OCI-LY7 (cell line): ENCODE measurements at regions not wholly inside any gene's neighbourhood (a gene's known extent, or its start where the extent isn't known, plus 50 kb on each side); places are given as distances from the start of the nearest gene placed in this dataset.

Experiments
- BruUV-seq: library from RNA; stranded (reverse); fragments of 400-500 nt; replicated peaks from 2 replicates; lab custom pipeline; 2021; lab: Mats Ljungman, UMichigan
- CTCF ChIA-PET: fragments of 300-600 bp; sonication (Branson Sonifier 250); formaldehyde crosslinking; loops from one replicate; lab custom pipeline; 2022; ENCODE audit warnings: antibody characterized with exemption; ENCODE audit not compliant: unreplicated experiment; lab: Charles Lee
- POLR2A ChIA-PET: fragments of 300-600 bp; sonication (Branson Sonifier 250); formaldehyde crosslinking; loops from one replicate; lab custom pipeline; 2022; ENCODE audit warnings: antibody characterized with exemption; lab: Charles Lee
- DNase-seq: peaks from one replicate; pipeline ENCODE4 v3.0.0-alpha.2; 2015; ENCODE audit warnings: low spot score
- H2AFZ ChIP-seq: fragments of 200-600 bp; sonication (generic), shearing (Covaris generic); 2 replicates; pipeline ENCODE4 v1.6.1; 2014; ENCODE audit warnings: mild to moderate bottlenecking, antibody characterized with exemption, low read length, moderate library complexity
- H3K27ac ChIP-seq: fragments of 200-600 bp; sonication (generic); 2 replicates; pipeline ENCODE4 v1.5.1; 2014; ENCODE audit warnings: mixed run types, low read depth, mild to moderate bottlenecking, moderate library complexity, low read length, inconsistent platforms; ENCODE audit not compliant: poor library complexity, severe bottlenecking
- H3K36me3 ChIP-seq: fragments of 200-600 bp; sonication (generic); 2 replicates; pipeline ENCODE4 v1.6.1; 2014; ENCODE audit warnings: mild to moderate bottlenecking, antibody characterized with exemption, low read length, moderate library complexity, mixed read lengths; ENCODE audit not compliant: insufficient read depth
- H3K4me1 ChIP-seq: fragments of 200-600 bp; sonication (generic); 2 replicates; pipeline ENCODE4 v1.5.1; 2014; ENCODE audit warnings: mild to moderate bottlenecking, low read length; ENCODE audit not compliant: insufficient read depth, poor library complexity, severe bottlenecking
- H3K4me2 ChIP-seq: fragments of 200-600 bp; sonication (generic); 2 replicates; pipeline ENCODE4 v1.6.1; 2014; ENCODE audit warnings: mild to moderate bottlenecking, low read length
- H3K4me3 ChIP-seq: fragments of 200-600 bp; sonication (generic); 2 replicates; pipeline ENCODE4 v1.5.1; 2014; ENCODE audit warnings: mild to moderate bottlenecking, low read depth, low read length; ENCODE audit not compliant: poor library complexity, severe bottlenecking
- H3K79me2 ChIP-seq: fragments of 200-600 bp; sonication (generic); 2 replicates; pipeline ENCODE4 v1.6.1; 2016; ENCODE audit warnings: low read depth, mild to moderate bottlenecking, low read length, moderate library complexity, mixed read lengths; ENCODE audit not compliant: insufficient read depth
- H3K9me2 ChIP-seq: fragments of 200-600 bp; sonication (generic); 2 replicates; pipeline ENCODE4 v1.6.1; 2016; ENCODE audit warnings: mild to moderate bottlenecking, low read length, mixed read lengths; ENCODE audit not compliant: insufficient read depth
- H3K9me3 ChIP-seq: fragments of 200-600 bp; sonication (generic); 2 replicates; pipeline ENCODE4 v1.6.1; 2014; ENCODE audit warnings: mild to moderate bottlenecking, mixed run types, low read length, mixed read lengths
- H4K20me1 ChIP-seq: fragments of 200-600 bp; sonication (generic); 2 replicates; pipeline ENCODE4 v1.6.1; 2014; ENCODE audit warnings: mild to moderate bottlenecking, antibody characterized with exemption, low read length, moderate library complexity, mixed read lengths; ENCODE audit not compliant: insufficient read depth
- EZH2phosphoT487 ChIP-seq: fragments of 200-600 bp; sonication (generic); IDR thresholded peaks from 2 replicates; pipeline ENCODE4 v1.6.1; 2018; ENCODE audit warnings: low read depth, borderline replicate concordance, mild to moderate bottlenecking, mixed run types, antibody characterized with exemption, low read length, moderate library complexity, mixed read lengths
- intact Hi-C: fragments of 100-400 bp; cut with micrococcal nuclease; formaldehyde crosslinking; loops from one replicate; pipeline ENCODE4 v1.10.0; 2022; ENCODE audit not compliant: unreplicated experiment
- TF ChIP-seq, protein P1 (sequence below): fragments of 200-600 bp; sonication (generic); conservative IDR thresholded peaks from 2 replicates; pipeline ENCODE4 v1.5.1; 2014; ENCODE audit warnings: mild to moderate bottlenecking, antibody characterized with exemption, low read length, moderate library complexity, mixed read lengths

DNA sequence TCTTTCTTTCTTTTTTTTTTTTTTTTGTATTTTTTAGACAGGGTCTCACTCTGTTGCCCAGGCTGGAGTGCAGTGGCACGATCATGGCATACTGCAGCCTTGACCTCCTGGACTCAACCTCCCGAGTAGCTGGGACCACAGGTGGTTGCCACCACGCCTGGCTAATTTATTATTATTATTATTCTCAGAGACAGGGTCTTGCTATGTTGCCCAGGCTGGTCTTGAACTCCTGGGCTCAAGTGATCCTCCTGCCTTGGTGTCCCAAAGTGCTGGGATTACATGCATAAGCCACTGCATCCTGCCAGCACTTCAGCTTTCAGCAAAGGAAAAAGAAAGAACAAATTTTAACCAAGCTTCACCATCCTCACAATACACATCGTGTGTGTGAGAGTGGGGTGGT lies 97.9 kb upstream of the SERBP1 start:
- BruUV-seq: no TSS peak
- Histone ChIP-seq H2AFZ (no peak overlapping the region), H3K4me2 (no peak overlapping the region), H3K4me3 (no peak overlapping the region), H4K20me1 (no peaks in the 10 kb centered on the region), H3K36me3 (no peaks in the 10 kb centered on the region), H3K27ac (no peak overlapping the region), H3K9me2 (no peaks in the 10 kb centered on the region), H3K4me1 (no peaks in the 10 kb centered on the region), H3K79me2 (no peaks in the 10 kb centered on the region), H3K9me3 (no peaks in the 10 kb centered on the region)
- ChIA-PET POLR2A (interaction anchor here (0.6 to 1.6 kb wide), 4 partner anchors 231 to 415 kb away, joined by 3 to 4 read pairs (median 4); no protein-coding TSS in a partner anchor), CTCF (interaction anchor here (0.6 kb wide), 1 partner anchor 157 kb away, joined by 4 read pairs; the partner anchor contains the start of gene GADD45A)
- intact Hi-C loops: no loop called here
- DNase-seq: no peak
- TF ChIP-seq, protein P1, sequence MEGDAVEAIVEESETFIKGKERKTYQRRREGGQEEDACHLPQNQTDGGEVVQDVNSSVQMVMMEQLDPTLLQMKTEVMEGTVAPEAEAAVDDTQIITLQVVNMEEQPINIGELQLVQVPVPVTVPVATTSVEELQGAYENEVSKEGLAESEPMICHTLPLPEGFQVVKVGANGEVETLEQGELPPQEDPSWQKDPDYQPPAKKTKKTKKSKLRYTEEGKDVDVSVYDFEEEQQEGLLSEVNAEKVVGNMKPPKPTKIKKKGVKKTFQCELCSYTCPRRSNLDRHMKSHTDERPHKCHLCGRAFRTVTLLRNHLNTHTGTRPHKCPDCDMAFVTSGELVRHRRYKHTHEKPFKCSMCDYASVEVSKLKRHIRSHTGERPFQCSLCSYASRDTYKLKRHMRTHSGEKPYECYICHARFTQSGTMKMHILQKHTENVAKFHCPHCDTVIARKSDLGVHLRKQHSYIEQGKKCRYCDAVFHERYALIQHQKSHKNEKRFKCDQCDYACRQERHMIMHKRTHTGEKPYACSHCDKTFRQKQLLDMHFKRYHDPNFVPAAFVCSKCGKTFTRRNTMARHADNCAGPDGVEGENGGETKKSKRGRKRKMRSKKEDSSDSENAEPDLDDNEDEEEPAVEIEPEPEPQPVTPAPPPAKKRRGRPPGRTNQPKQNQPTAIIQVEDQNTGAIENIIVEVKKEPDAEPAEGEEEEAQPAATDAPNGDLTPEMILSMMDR: no peak
- no peak for TF ChIP-seq EZH2phosphoT487

DNA sequence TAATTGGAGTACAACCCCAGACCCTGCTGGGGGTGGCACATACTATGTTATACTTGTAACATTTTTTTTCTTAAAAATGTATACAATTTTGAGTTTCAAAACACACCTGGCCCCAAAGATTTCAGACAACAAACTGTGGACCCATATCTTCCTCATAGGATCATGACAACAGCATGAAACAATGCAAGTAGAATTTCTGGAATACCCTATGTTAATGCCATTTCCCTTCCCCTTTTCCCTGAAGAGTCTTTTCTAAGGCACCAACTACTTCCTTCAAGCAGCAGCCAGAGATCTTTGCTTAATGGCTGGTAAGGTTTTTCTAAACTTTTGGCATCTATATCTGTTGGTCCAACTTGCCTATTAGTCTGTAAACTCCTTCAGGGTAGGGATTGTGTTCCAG lies 99.9 kb upstream of the SERBP1 start:
- POLR2A ChIA-PET: no interaction called here
- intact Hi-C loops: no loop called here

More for the DNA sequence above, 99.9 kb upstream of the SERBP1 start:
- BruUV-seq: no TSS peak
- Histone ChIP-seq H3K9me2 (no peaks in the 10 kb centered on the region), H3K79me2 (no peaks in the 10 kb centered on the region), H3K4me1 (no peaks in the 10 kb centered on the region), H4K20me1 (no peaks in the 10 kb centered on the region), H3K27ac (no peak overlapping the region), H3K4me2 (no peak overlapping the region), H3K9me3 (no peaks in the 10 kb centered on the region), H3K4me3 (no peak overlapping the region), H2AFZ (no peak overlapping the region), H3K36me3 (no peaks in the 10 kb centered on the region)
- CTCF ChIA-PET: no interaction called here
- no peak for TF ChIP-seq EZH2phosphoT487
- TF ChIP-seq, protein P1: no peak
- DNase-seq: no peak
